Colonic mucosa (tissue), 4 donors: ENCODE measurements at regions not wholly inside any gene's neighbourhood (a gene's known extent, or its start where the extent isn't known, plus 50 kb on each side); places are given as distances from the start of the nearest gene placed in this dataset.

Source experiments
- DNase-seq: peaks from one replicate; pipeline ENCODE4 v3.0.0-alpha.2; 2020
- H3K27ac ChIP-seq: fragments of 200-600 bp; one replicate; pipeline ENCODE4 v1.8.0; 2021
- H3K27me3 ChIP-seq: fragments of 200-600 bp; one replicate; pipeline ENCODE4 v1.8.0; 2021
- H3K36me3 ChIP-seq: fragments of 200-600 bp; one replicate; pipeline ENCODE4 v1.8.0; 2021
- H3K4me1 ChIP-seq: fragments of 200-600 bp; one replicate; pipeline ENCODE4 v1.8.0; 2021; ENCODE audit warnings: mild to moderate bottlenecking
- H3K4me3 ChIP-seq: fragments of 200-600 bp; one replicate; pipeline ENCODE4 v1.8.0; 2021
- H3K9ac ChIP-seq, 2 donors: one replicate each; pipeline ENCODE4 v1.7.0; 2013; ENCODE audit warnings: control low read depth in 2 of 2, low read depth in 2 of 2, low read length in 2 of 2
- H3K9me3 ChIP-seq: fragments of 200-600 bp; one replicate; pipeline ENCODE4 v1.8.0; 2021
- intact Hi-C: fragments of 100-400 bp; cut with DNase I; formaldehyde crosslinking; loops from one replicate; pipeline ENCODE4 v1.14.1; 2022
- TF ChIP-seq, protein P1 (sequence below): fragments of 200-600 bp; IDR thresholded peaks from one replicate; pipeline ENCODE4 v1.8.0; 2022; ENCODE audit warnings: antibody characterized with exemption, mild to moderate bottlenecking
- donor health status: healthy.
- donor health status: DM: no; HTN: no; CAD: no.
- donor health status: DM: no; HTN: no; CAD: no.

DNA sequence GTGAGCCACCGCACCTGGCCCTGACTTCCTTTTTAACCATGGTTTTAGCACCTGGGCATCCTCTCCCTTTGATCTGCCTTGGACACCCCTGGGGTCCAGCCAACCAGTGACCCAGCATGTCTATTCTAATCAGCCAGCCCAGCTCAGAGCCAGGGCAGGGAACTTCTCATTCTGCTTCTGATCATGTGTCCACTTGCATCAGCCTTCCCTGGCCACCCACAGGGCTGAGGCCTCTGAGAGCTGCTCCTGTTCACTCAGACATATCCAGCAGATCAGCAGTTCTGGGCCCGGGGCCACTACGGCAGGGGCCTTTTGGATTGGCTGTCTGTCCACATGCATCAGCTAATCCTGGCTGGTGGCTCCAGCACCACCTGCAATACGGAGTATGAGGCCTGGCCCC is 117.9 kb upstream of the MAP1LC3B2 start:
- TF ChIP-seq, protein P1, sequence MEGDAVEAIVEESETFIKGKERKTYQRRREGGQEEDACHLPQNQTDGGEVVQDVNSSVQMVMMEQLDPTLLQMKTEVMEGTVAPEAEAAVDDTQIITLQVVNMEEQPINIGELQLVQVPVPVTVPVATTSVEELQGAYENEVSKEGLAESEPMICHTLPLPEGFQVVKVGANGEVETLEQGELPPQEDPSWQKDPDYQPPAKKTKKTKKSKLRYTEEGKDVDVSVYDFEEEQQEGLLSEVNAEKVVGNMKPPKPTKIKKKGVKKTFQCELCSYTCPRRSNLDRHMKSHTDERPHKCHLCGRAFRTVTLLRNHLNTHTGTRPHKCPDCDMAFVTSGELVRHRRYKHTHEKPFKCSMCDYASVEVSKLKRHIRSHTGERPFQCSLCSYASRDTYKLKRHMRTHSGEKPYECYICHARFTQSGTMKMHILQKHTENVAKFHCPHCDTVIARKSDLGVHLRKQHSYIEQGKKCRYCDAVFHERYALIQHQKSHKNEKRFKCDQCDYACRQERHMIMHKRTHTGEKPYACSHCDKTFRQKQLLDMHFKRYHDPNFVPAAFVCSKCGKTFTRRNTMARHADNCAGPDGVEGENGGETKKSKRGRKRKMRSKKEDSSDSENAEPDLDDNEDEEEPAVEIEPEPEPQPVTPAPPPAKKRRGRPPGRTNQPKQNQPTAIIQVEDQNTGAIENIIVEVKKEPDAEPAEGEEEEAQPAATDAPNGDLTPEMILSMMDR: no peak
- Histone ChIP-seq H3K36me3 (no peaks in the 10 kb centered on the region), H3K4me3 (no peak overlapping the region), H3K27me3 (no peaks in the 10 kb centered on the region), H3K9me3 (no peaks in the 10 kb centered on the region), H3K27ac (no peak overlapping the region), H3K4me1 (peaks cover 3% of the 10 kb centered on the region), H3K9ac (no peak overlapping the region)
- intact Hi-C loops: no loop called here
- no peak for DNase-seq

DNA sequence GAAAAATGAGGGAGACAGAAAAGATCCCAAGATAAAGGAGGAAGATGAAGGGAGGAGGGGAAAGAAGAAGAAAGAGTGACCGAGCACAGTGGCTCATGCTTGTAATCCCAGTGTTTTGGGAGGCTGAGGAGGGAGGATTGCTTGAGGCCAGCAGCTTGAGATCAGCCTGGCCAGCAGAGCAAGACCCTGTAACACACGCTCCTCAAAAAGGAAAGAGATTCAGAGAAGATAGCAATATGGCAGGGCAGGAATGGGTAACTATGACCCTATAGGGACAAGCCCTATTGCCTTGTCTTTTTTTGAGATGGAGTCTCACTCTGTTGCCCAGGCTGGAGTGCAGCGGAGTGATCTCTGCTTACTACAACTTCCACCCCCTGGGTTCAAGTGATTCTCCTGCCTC is 116.9 kb upstream of the MAP1LC3B2 start:
- no peaks in the 10 kb centered on the region for H3K36me3 ChIP-seq
- H3K27me3 ChIP-seq: no peaks in the 10 kb centered on the region
- H3K9me3 ChIP-seq: no peaks in the 10 kb centered on the region
- H3K4me1 ChIP-seq: no peaks in the 10 kb centered on the region
- H3K9ac ChIP-seq: no peak overlapping the region
- H3K27ac ChIP-seq: no peak overlapping the region
- intact Hi-C loops: no loop called here
- TF ChIP-seq, protein P1: no peak
- DNase-seq: no peak
- H3K4me3 ChIP-seq: no peak overlapping the region

- no peak overlapping the region for H3K27ac ChIP-seq
Measured at GRCh38 chr12:116442946-116443345, 116.2 kb upstream of the MAP1LC3B2 start.

DNA sequence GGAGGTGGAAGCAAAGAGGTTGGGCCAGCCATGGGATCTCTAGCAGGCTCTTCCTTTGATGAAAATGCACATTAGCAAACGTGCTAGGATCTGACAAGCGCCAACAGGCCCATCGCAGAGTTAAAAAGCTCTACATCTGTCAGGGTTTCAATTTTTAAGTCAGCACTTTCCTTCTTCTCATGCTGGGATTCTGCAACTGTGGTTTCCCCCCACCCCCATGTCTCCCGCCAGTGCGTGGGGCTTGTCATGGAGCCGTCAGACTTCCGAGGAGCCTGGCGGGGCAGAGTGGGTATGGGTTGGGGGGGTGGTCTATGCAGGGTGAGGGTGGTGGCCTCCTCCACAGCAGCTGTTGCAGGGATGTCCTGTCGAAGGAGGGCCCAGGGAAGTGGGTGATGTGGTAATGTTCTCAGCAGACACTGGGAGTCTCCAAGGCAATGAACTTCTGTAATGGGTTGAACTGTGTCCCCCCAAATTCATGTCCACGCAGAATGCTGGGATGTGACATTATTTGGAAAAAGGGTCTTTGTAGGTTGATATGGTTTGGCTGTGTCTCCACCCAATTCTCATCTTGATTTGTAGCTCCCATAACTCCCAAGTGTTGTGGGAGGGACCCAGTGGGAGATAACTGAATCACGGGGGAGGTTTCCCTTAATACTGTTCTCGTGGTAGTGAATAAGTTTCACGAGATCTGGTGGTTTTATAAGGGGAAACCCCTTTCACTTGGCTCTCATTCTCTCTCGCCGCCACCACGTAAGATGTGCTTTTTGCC is 115.2 kb upstream of the MAP1LC3B2 start:
- Histone ChIP-seq H3K9ac (no peak overlapping the region), H3K9me3 (no peaks in the 10 kb centered on the region), H3K27ac (no peak overlapping the region)

More at GRCh38 chr12:116442946-116443345, 116.2 kb upstream of the MAP1LC3B2 start:
- Histone ChIP-seq H3K36me3 (no peaks in the 10 kb centered on the region), H3K9ac (no peak overlapping the region), H3K4me3 (no peak overlapping the region), H3K27me3 (no peaks in the 10 kb centered on the region), H3K4me1 (no peaks in the 10 kb centered on the region), H3K9me3 (no peaks in the 10 kb centered on the region)
- DNase-seq: no peak
- TF ChIP-seq, protein P1: no peak
- intact Hi-C loops: no loop called here

DNA sequence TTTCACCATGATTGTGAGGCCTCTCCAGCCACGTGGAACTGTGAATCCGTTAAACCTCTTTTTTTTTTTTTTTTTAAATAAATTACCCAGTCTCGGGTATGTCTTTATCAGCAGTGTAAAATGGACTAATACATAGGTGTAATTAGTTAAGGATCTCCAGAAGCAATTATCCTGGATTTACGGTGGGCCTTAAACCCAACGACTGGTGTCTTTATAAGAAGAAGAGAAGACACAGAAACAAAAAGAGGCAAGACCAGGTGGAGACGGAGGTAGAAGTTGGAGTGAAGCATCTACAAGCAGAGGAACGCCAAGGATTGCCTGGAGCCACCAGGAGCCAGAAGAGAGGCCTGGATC is 114.6 kb upstream of the MAP1LC3B2 start:
- H3K9me3 ChIP-seq: no peaks in the 10 kb centered on the region

More for the DNA sequence above, 115.2 kb upstream of the MAP1LC3B2 start:
- Histone ChIP-seq H3K36me3 (no peaks in the 10 kb centered on the region), H3K4me1 (no peaks in the 10 kb centered on the region), H3K27me3 (no peaks in the 10 kb centered on the region), H3K4me3 (no peak overlapping the region)
- intact Hi-C loops: no loop called here
- DNase-seq: no peak
- TF ChIP-seq, protein P1: no peak

More for the DNA sequence above, 114.6 kb upstream of the MAP1LC3B2 start:
- no peak overlapping the region for H3K9ac ChIP-seq
- TF ChIP-seq, protein P1: no peak
- no peak overlapping the region for H3K27ac ChIP-seq
- H3K36me3 ChIP-seq: no peaks in the 10 kb centered on the region
- no peak overlapping the region for H3K4me3 ChIP-seq
- no peaks in the 10 kb centered on the region for H3K27me3 ChIP-seq
- no peak for DNase-seq
- intact Hi-C loops: no loop called here
- H3K4me1 ChIP-seq: no peaks in the 10 kb centered on the region
